GM19324 (cell line): ENCODE measurements at regions not wholly inside any gene's neighbourhood (a gene's known extent, or its start where the extent isn't known, plus 50 kb on each side); places are given as distances from the start of the nearest gene placed in this dataset.

ENCODE experiments used
- ATAC-seq: cut with Tn5 transposase; IDR thresholded peaks from one replicate; pipeline ENCODE4 v1.9.1; 2021; ENCODE audit warnings: mild to moderate bottlenecking, moderate library complexity; ENCODE audit not compliant: unreplicated experiment, low FRiP score

GRCh38 chr10:61356354-61356753 lies 96.8 kb downstream of the TMEM26 start:
- no peak for ATAC-seq

- no peak for ATAC-seq
These were observed 98.0 kb downstream of the TMEM26 start for GRCh38 chr10:61355211-61355610.

GRCh38 chr10:61354401-61354975 lies 98.7 kb downstream of the TMEM26 start:
- ATAC-seq = no peak

GRCh38 chr10:61350794-61351193 lies 102.4 kb downstream of the TMEM26 start:
- no peak for ATAC-seq

GRCh38 chr10:61350068-61350467 lies 103.1 kb downstream of the TMEM26 start:
- ATAC-seq = no peak

GRCh38 chr10:61346796-61347413 lies 106.3 kb downstream of the TMEM26 start:
- no peak for ATAC-seq

- no peak for ATAC-seq
These were observed 109.4 kb downstream of the TMEM26 start for GRCh38 chr10:61343796-61344195.

- ATAC-seq = no peak
These were observed 110.2 kb downstream of the TMEM26 start for GRCh38 chr10:61342858-61343572.

- ATAC-seq = no peak
These were observed 112.2 kb downstream of the TMEM26 start for GRCh38 chr10:61341008-61341407.

- ATAC-seq = no peak
These were observed 115.0 kb downstream of the TMEM26 start for GRCh38 chr10:61338146-61338545.

GRCh38 chr10:61337741-61338140 lies 115.4 kb downstream of the TMEM26 start:
- no peak for ATAC-seq

GRCh38 chr10:61336831-61337230 lies 116.3 kb downstream of the TMEM26 start:
- no peak for ATAC-seq

GRCh38 chr10:61335359-61335758 lies 117.8 kb downstream of the TMEM26 start:
- ATAC-seq = no peak

- ATAC-seq = no peak
These were observed 120.6 kb downstream of the TMEM26 start for GRCh38 chr10:61332581-61332980.

- ATAC-seq = no peak
These were observed 122.5 kb downstream of the TMEM26 start for GRCh38 chr10:61330669-61331068.

GRCh38 chr10:61329854-61330253 lies 123.3 kb downstream of the TMEM26 start:
- ATAC-seq = no peak

- no peak for ATAC-seq
These were observed 127.8 kb downstream of the TMEM26 start for GRCh38 chr10:61325223-61325960.

GRCh38 chr10:61323726-61324125 lies 129.5 kb downstream of the TMEM26 start:
- ATAC-seq = no peak

GRCh38 chr10:61321041-61321857 lies 131.9 kb downstream of the TMEM26 start:
- ATAC-seq = no peak

- no peak for ATAC-seq
These were observed 133.0 kb downstream of the TMEM26 start for GRCh38 chr10:61320257-61320587.
